KMS-11 (cell line): ENCODE measurements at regions not wholly inside any gene's neighbourhood (a gene's known extent, or its start where the extent isn't known, plus 50 kb on each side); places are given as distances from the start of the nearest gene placed in this dataset.

ENCODE experiments used
- H2AFZ ChIP-seq: fragments of 200-600 bp; sonication (generic); 2 replicates; pipeline ENCODE4 v1.6.1; 2016; ENCODE audit warnings: antibody characterized with exemption, mixed run types, low read depth
- H3K27ac ChIP-seq: fragments of 200-600 bp; sonication (generic); 2 replicates; pipeline ENCODE4 v1.6.1; 2016; ENCODE audit warnings: mild to moderate bottlenecking, mixed run types
- H3K27me3 ChIP-seq: fragments of 200-600 bp; sonication (generic); 2 replicates; pipeline ENCODE4 v1.6.1; 2017; ENCODE audit warnings: mild to moderate bottlenecking, low read depth, mixed run types, moderate library complexity; ENCODE audit not compliant: insufficient read depth
- H3K36me3 ChIP-seq: fragments of 200-600 bp; sonication (generic); 2 replicates; pipeline ENCODE4 v1.6.1; 2017; ENCODE audit warnings: mild to moderate bottlenecking, mixed run types; ENCODE audit not compliant: insufficient read depth
- H3K4me1 ChIP-seq: fragments of 200-600 bp; sonication (generic); 2 replicates; pipeline ENCODE4 v1.6.1; 2016; ENCODE audit warnings: mild to moderate bottlenecking, low read depth, mixed run types; ENCODE audit not compliant: poor library complexity, severe bottlenecking
- H3K4me2 ChIP-seq: fragments of 200-600 bp; sonication (generic); 2 replicates; pipeline ENCODE4 v1.7.0; 2016; ENCODE audit warnings: mild to moderate bottlenecking, mixed run types
- H3K4me3 ChIP-seq: fragments of 200-600 bp; sonication (generic); IDR thresholded peaks from 2 replicates; pipeline ENCODE4 v1.6.1; 2017; ENCODE audit warnings: low read depth, low read length, mixed read lengths; ENCODE audit not compliant: insufficient read depth
- H3K79me2 ChIP-seq: fragments of 200-600 bp; sonication (generic); 2 replicates; pipeline ENCODE4 v1.6.1; 2016; ENCODE audit warnings: low read depth, mixed run types; ENCODE audit not compliant: insufficient read depth
- H3K9ac ChIP-seq: fragments of 200-600 bp; sonication (generic); 2 replicates; pipeline ENCODE4 v1.6.1; 2016; ENCODE audit warnings: mild to moderate bottlenecking, mixed run types
- H4K20me1 ChIP-seq: fragments of 200-600 bp; sonication (generic); 2 replicates; pipeline ENCODE4 v1.6.1; 2016; ENCODE audit warnings: mild to moderate bottlenecking, mixed run types; ENCODE audit not compliant: insufficient read depth
- TF ChIP-seq, protein P1 (sequence below): fragments of 200-600 bp; sonication (generic); conservative IDR thresholded peaks from 2 replicates; pipeline ENCODE4 v1.6.1; 2017; ENCODE audit warnings: low read depth, mild to moderate bottlenecking, antibody characterized with exemption, low read length, moderate library complexity, mixed read lengths

DNA sequence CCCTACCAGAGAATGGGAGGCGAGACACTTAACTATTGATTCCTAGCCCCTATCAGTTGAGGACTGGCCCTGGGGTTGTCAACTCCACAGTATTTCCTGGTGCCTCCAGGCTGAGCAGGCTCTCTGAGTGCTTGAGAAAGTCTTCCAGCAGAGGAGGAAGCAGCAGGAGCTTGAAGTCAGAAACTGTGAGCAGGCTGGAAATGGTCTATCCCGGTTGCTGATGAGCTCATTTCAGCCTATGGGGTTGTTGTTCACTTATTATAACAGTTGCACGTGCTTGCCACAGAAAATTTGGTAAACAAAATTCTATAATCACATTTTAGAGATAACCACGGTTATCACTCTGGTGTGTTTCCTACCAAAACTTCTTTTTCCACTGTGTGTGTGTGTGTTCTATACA, 254.7 kb upstream of the THUMPD2 start:
- Histone ChIP-seq H3K27ac (no peak overlapping the region), H3K79me2 (no peaks in the 10 kb centered on the region), H3K9ac (no peak overlapping the region), H3K27me3 (no peaks in the 10 kb centered on the region), H3K4me3 (no peak overlapping the region), H3K4me1 (peaks cover 9% of the 10 kb centered on the region), H3K36me3 (no peaks in the 10 kb centered on the region), H4K20me1 (no peaks in the 10 kb centered on the region), H3K4me2 (no peak overlapping the region), H2AFZ (no peak overlapping the region)
- TF ChIP-seq, protein P1, sequence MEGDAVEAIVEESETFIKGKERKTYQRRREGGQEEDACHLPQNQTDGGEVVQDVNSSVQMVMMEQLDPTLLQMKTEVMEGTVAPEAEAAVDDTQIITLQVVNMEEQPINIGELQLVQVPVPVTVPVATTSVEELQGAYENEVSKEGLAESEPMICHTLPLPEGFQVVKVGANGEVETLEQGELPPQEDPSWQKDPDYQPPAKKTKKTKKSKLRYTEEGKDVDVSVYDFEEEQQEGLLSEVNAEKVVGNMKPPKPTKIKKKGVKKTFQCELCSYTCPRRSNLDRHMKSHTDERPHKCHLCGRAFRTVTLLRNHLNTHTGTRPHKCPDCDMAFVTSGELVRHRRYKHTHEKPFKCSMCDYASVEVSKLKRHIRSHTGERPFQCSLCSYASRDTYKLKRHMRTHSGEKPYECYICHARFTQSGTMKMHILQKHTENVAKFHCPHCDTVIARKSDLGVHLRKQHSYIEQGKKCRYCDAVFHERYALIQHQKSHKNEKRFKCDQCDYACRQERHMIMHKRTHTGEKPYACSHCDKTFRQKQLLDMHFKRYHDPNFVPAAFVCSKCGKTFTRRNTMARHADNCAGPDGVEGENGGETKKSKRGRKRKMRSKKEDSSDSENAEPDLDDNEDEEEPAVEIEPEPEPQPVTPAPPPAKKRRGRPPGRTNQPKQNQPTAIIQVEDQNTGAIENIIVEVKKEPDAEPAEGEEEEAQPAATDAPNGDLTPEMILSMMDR: no peak

DNA sequence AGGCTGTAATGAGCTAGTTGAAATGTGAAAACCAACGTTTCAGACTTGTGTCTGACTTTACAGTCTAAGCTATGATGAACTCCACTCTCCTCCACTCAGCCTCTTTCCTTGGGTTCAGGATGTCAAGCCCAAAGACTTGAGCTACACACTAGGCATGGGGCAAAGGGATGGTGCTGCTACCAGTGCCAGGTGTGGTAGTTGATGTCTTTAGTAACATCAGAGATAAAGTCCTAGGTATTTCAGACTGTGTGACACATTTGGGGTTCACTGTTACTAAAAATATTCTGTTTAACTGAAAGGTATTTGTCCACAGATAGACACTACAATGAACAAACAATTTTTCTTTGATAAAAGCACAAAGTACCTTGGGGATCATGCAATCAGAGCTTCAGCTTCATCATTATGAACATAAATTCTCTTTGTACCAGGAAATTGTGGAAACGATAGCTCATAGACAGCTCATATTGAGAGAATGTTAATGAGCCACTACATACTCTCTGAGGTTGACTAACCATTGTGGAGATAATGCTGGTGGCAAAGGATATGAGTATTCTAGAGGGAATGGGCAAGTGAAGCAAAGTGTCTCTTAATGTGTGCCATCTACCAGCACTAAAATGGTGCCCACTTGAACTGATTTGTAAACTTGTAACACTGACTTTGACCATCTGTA, 253.7 kb upstream of the THUMPD2 start:
- Histone ChIP-seq H4K20me1 (no peaks in the 10 kb centered on the region), H3K4me1 (peaks cover 15% of the 10 kb centered on the region), H3K79me2 (no peaks in the 10 kb centered on the region), H3K4me2 (no peak overlapping the region), H2AFZ (no peak overlapping the region), H3K36me3 (no peaks in the 10 kb centered on the region), H3K27me3 (no peaks in the 10 kb centered on the region), H3K9ac (no peak overlapping the region), H3K27ac (no peak overlapping the region), H3K4me3 (no peak overlapping the region)
- TF ChIP-seq, protein P1: no peak

DNA sequence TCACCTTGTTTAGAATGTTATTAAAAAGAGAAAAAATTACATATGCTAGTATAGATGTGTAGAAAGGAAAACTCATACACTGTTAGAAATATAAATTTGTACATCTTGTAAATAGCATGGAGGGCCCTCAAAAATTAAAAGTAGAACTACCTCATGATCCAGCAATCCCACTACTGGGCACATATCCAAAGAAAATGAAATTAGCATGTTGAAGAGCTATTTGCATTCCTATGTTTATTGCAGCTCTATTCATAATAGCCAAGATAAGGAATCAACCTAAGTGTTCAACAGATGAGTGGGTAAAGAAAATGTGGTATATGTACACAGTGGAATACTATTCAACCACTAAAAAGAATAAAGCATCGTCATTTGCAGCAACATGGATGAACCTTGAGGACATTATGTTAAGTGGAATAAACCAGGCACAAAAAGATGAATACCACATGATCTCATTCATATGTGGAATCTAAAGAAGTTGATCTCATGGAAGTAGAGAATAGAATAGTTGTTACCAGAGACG, 251.5 kb upstream of the THUMPD2 start:
- Histone ChIP-seq H3K36me3 (no peaks in the 10 kb centered on the region), H3K27ac (no peak overlapping the region), H3K4me3 (no peak overlapping the region), H4K20me1 (no peaks in the 10 kb centered on the region), H2AFZ (no peak overlapping the region), H3K9ac (no peak overlapping the region), H3K27me3 (no peaks in the 10 kb centered on the region), H3K4me1 (peaks cover 15% of the 10 kb centered on the region), H3K4me2 (no peak overlapping the region), H3K79me2 (no peaks in the 10 kb centered on the region)
- TF ChIP-seq, protein P1: no peak

DNA sequence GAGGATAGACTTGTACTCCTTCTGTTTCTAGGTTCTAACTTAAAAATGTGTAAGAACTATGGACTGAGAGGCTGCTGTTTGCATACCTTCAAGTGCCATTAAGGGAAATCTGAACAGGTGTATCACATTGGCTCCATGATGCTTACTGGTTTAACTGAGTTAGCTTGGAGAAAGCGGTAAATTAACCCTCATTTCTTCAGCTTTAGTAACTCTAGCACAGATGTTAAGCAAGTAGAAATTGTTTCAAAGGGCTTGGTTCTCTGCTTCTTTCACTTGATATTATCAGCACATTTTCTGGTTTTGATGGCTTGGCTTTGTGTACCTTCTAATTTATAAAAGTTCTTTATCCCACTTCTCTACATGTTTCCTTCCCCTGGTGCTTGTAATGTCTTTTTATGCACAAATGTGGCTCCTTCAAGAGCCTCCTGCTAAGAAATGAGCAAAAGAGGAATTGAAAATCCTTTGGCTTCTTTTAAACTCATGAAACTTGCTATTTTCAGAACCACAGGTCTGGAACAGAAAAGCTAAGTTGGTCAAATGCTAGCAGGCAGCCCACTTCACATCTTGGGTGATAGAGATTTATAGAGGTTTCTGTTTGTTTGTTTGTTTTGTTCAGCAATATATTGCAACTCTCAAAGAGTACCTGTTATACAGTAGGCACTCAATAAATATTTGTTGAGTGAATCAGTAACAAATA, 249.9 kb upstream of the THUMPD2 start:
- Histone ChIP-seq H3K79me2 (no peaks in the 10 kb centered on the region), H2AFZ (no peak overlapping the region), H3K36me3 (no peaks in the 10 kb centered on the region), H3K27me3 (no peaks in the 10 kb centered on the region), H3K27ac (peak overlapping the region; percentile 14; the same call in 1 of the 2 replicates), H4K20me1 (no peaks in the 10 kb centered on the region), H3K9ac (no peak overlapping the region), H3K4me1 (peaks cover 15% of the 10 kb centered on the region), H3K4me2 (peak overlapping the region; percentile 5; the same call in 1 of the 2 replicates), H3K4me3 (no peak overlapping the region)
- TF ChIP-seq, protein P1: no peak
